Esophagus muscularis mucosa (tissue), 4 donors: ENCODE measurements at regions not wholly inside any gene's neighbourhood (a gene's known extent, or its start where the extent isn't known, plus 50 kb on each side); places are given as distances from the start of the nearest gene placed in this dataset.
A peak's percentile ranks its signal among the peaks of the same experiment; 100 is the strongest.

Experiments used
- DNase-seq: peaks from one replicate; pipeline ENCODE4 v3.0.0-alpha.2; 2017; ENCODE audit errors: extremely low spot score
- H3K27ac ChIP-seq, 4 donors: fragments of 200-600 bp; sonication (generic); replicated peaks in 1 of 4; 1 replicate in 3 of 4; 2 replicates in 1 of 4; pipeline ENCODE4 v1.5.1; 2016 to 2019; ENCODE audit warnings: mild to moderate bottlenecking in 1 of 4
- H3K27me3 ChIP-seq, 4 donors: fragments of 200-600 bp; sonication (generic); one replicate each; pipeline versions ENCODE4 v1.5.1 to v1.6.0; 2016 to 2019
- H3K36me3 ChIP-seq, 4 donors: fragments of 200-600 bp; sonication (generic); one replicate each; pipeline ENCODE4 v1.5.1; 2016 to 2019
- H3K4me1 ChIP-seq, 4 donors: fragments of 200-600 bp; sonication (generic); one replicate each; pipeline ENCODE4 v1.5.1; 2016 to 2019
- H3K4me3 ChIP-seq, 4 donors: fragments of 200-600 bp; sonication (generic); 1 replicate in 2 of 4; 2 replicates in 2 of 4; pipeline ENCODE4 v1.5.1; 2016 to 2019; ENCODE audit warnings: mild to moderate bottlenecking in 4 of 4, moderate library complexity in 1 of 4
- H3K9me3 ChIP-seq, 4 donors: fragments of 200-600 bp; sonication (generic); 1 replicate in 3 of 4; 2 replicates in 1 of 4; pipeline ENCODE4 v1.5.1; 2016 to 2019
- EP300 ChIP-seq: sonication (generic); formaldehyde crosslinking; IDR thresholded peaks from one replicate; pipeline ENCODE4 v1.6.1; 2017; ENCODE audit warnings: antibody characterized with exemption
- POLR2A ChIP-seq: fragments of 450-650 bp; IDR thresholded peaks from one replicate; pipeline ENCODE4 v1.6.1; 2017; ENCODE audit warnings: antibody characterized with exemption, moderate library complexity, mild to moderate bottlenecking, low read depth
- POLR2AphosphoS5 ChIP-seq, 2 donors: sonication (generic); formaldehyde crosslinking; IDR thresholded peaks; one replicate each; pipeline ENCODE4 v1.6.1; 2017; ENCODE audit warnings: antibody characterized with exemption in 2 of 2
- WGBS: methylation state at CpG from one replicate; pipeline ENCODE4 v1.1.5; 2018; 5-methylcytosine and 5-hydroxymethylcytosine counted together
- intact Hi-C: fragments of 100-400 bp; cut with DNase I; formaldehyde crosslinking; loops from one replicate; pipeline ENCODE4 v1.15.1; 2023
- TF ChIP-seq, protein P1 (sequence below), 3 experiments: fragments of 200-600 bp in 2 of 3; fragments of 450-650 bp in 1 of 3; sonication (generic) in 2 of 3; IDR thresholded peaks; one replicate each; pipeline ENCODE4 v1.5.1; 2017 to 2019; ENCODE audit warnings: antibody characterized with exemption in 3 of 3, mild to moderate bottlenecking in 2 of 3, moderate library complexity in 1 of 3

DNA sequence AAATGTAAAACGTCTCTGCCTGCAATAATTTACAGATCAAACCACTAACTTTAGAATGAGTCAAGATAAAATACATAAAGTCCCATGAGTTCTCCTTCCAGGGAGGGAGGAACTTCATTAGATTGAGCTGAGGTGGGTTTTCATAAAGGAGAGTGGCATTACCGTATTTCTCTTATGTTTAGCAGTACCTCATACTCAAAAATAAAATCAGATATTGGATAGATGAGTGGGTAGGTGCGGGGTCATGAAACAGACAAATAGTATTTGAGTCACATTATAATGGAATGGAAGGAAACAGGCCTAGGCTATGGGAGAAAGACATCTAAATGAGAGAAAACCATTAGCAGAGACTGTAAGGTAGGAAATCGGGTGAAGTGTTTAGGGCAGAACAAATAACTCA, 166.1 kb upstream of the SMLR1 start:
- TF ChIP-seq EP300 (no peak), POLR2A (no peak), POLR2AphosphoS5 (IDR thresholded peaks at IDR 0.05) (no peak)
- TF ChIP-seq, protein P1, sequence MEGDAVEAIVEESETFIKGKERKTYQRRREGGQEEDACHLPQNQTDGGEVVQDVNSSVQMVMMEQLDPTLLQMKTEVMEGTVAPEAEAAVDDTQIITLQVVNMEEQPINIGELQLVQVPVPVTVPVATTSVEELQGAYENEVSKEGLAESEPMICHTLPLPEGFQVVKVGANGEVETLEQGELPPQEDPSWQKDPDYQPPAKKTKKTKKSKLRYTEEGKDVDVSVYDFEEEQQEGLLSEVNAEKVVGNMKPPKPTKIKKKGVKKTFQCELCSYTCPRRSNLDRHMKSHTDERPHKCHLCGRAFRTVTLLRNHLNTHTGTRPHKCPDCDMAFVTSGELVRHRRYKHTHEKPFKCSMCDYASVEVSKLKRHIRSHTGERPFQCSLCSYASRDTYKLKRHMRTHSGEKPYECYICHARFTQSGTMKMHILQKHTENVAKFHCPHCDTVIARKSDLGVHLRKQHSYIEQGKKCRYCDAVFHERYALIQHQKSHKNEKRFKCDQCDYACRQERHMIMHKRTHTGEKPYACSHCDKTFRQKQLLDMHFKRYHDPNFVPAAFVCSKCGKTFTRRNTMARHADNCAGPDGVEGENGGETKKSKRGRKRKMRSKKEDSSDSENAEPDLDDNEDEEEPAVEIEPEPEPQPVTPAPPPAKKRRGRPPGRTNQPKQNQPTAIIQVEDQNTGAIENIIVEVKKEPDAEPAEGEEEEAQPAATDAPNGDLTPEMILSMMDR (IDR thresholded peaks at IDR 0.05): no peak

DNA sequence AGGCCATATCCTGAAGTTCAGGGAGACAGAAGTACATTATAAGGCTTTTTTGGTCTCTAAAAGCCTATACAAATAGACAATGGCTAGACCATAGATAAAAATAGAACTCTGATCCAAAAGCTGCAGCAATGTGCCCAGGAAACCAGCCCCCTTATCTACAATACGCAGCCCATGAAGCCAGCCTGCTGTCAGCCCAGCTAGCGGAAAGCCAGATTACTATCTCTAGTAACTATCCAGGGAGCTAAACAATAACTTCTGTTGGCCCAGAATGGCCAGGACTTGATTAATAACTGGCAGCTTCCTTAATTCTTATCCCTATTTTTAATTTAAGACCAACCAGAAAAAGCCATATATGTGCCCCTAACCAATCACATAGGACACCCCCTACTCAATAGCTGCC, 160.4 kb upstream of the SMLR1 start:
- DNase-seq: no peak
- Histone ChIP-seq H3K27me3 (no peaks in the 10 kb centered on the region), H3K27ac (no peak overlapping the region), H3K9me3 (no peaks in the 10 kb centered on the region), H3K4me1 (no peaks in the 10 kb centered on the region), H3K4me3 (no peak overlapping the region), H3K36me3 (no peaks in the 10 kb centered on the region)
- 88% methylated on average over 2 of the region's 2 CpGs for WGBS
- intact Hi-C loops: no loop called here
- TF ChIP-seq, protein P1 (IDR thresholded peaks at IDR 0.05): no peak
- no peak for TF ChIP-seq EP300
- TF ChIP-seq POLR2AphosphoS5 (IDR thresholded peaks at IDR 0.05): no peak
- TF ChIP-seq POLR2A: no peak

More for the DNA sequence above, 166.1 kb upstream of the SMLR1 start:
- Histone ChIP-seq H3K4me3 (no peak overlapping the region), H3K27ac (no peak overlapping the region), H3K27me3 (no peaks in the 10 kb centered on the region), H3K4me1 (no peaks in the 10 kb centered on the region), H3K9me3 (no peaks in the 10 kb centered on the region), H3K36me3 (no peaks in the 10 kb centered on the region)
- DNase-seq: no peak
- WGBS: 85% methylated on average over 4 of the region's 4 CpGs
- intact Hi-C loops: no loop called here

DNA sequence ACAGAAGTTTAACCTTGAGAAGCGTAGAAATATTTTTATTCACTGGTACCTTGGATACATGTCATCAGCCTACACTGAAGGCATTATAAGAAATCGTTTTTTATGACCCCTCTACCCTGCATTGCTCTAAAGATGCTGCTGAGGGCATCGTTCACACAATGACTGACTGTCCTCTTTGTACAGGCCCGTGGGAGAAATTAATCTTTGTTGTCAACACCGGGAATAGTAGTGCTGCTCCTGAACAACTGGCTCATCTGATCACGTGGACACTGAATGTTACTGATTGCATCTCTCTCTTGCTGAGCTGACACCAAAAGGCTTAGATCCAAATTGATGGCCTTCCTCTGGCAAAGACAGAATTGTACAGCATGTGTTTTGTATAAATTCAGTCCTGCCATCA, 157.1 kb upstream of the SMLR1 start:
- Histone ChIP-seq H3K9me3 (no peaks in the 10 kb centered on the region), H3K36me3 (no peaks in the 10 kb centered on the region), H3K4me3 (no peak overlapping the region), H3K27ac (no peak overlapping the region), H3K4me1 (no peaks in the 10 kb centered on the region), H3K27me3 (no peaks in the 10 kb centered on the region)
- 41% methylated on average over 6 of the region's 6 CpGs for WGBS
- no peak for DNase-seq
- no peak for TF ChIP-seq POLR2A
- no peak for TF ChIP-seq POLR2AphosphoS5 (IDR thresholded peaks at IDR 0.05)
- TF ChIP-seq, protein P1 (IDR thresholded peaks at IDR 0.05): no peak
- no peak for TF ChIP-seq EP300
- intact Hi-C loops: no loop called here

DNA sequence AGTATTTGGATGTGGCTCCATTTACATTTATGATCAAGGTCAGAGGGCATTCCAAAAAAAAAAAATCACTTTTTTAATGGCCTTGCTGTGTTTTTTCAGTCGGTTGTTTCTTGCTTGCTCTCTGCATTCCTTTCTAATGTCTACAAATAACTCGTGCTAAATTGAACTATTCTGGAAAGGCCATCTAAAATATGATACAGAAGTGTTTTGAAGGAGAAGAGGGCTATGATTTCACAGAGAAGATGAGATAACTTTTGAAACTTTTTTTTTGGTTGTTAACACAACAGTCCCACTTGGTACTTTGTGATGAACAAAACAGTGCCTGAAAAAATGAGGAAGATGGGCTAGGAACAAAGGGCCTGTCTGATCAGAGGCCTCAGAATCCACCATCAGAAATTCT, 156.1 kb upstream of the SMLR1 start:
- intact Hi-C loops: no loop called here
- DNase-seq: no peak
- peaks cover 0 to 6% (median 0%) of the 10 kb centered on the region in 4 donors for H3K4me1 ChIP-seq
- WGBS: 45% methylated on average over 2 of the region's 2 CpGs
- H3K9me3 ChIP-seq: no peaks in the 10 kb centered on the region
- no peaks in the 10 kb centered on the region for H3K27me3 ChIP-seq
- H3K36me3 ChIP-seq: no peaks in the 10 kb centered on the region
- no peak overlapping the region for H3K4me3 ChIP-seq
- peak overlapping the region in 2 of 4 donors; percentile 6 to 18 for H3K27ac ChIP-seq
- TF ChIP-seq POLR2A (no peak), POLR2AphosphoS5 (IDR thresholded peaks at IDR 0.05) (no peak), EP300 (no peak)
- TF ChIP-seq, protein P1 (IDR thresholded peaks at IDR 0.05): no peak

DNA sequence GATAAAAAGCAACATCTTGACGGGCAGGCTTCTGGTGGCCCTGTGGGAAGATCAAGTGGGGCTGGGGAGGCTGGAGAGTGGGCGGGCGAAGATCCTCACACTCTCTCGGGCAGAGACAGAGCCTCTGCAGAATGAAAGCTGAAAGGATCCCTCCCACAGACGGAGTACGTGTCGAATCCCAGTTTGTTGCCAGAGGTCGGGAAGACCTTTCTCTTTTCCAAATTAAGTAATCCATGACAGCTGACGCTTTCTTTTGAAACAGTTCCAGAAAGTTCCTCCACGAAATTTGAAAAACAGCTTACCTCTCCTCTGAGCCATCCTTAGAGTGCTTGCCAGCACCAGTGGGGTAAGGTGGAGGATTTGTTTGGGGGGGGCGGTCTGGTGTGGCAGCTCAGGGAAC, 155.6 kb upstream of the SMLR1 start:
- no peaks in the 10 kb centered on the region for H3K27me3 ChIP-seq
- 58% methylated on average over 2 of the region's 11 CpGs for WGBS
- DNase-seq: no peak
- H3K9me3 ChIP-seq: no peaks in the 10 kb centered on the region
- H3K4me3 ChIP-seq: no peak overlapping the region
- intact Hi-C loops: no loop called here
- H3K36me3 ChIP-seq: no peaks in the 10 kb centered on the region
- TF ChIP-seq POLR2AphosphoS5 (IDR thresholded peaks at IDR 0.05) (peak in 1 of 2 donors; percentile 8), EP300 (no peak)
- peak overlapping the region in 2 of 4 donors; percentile 6 to 18 for H3K27ac ChIP-seq
- H3K4me1 ChIP-seq: peaks cover 0 to 10% (median 0%) of the 10 kb centered on the region in 4 donors
